ENCODE measurements at regions not wholly inside any gene's neighbourhood (a gene's known extent, or its start where the extent isn't known, plus 50 kb on each side); places are given as distances from the start of the nearest gene placed in this dataset.

DNA sequence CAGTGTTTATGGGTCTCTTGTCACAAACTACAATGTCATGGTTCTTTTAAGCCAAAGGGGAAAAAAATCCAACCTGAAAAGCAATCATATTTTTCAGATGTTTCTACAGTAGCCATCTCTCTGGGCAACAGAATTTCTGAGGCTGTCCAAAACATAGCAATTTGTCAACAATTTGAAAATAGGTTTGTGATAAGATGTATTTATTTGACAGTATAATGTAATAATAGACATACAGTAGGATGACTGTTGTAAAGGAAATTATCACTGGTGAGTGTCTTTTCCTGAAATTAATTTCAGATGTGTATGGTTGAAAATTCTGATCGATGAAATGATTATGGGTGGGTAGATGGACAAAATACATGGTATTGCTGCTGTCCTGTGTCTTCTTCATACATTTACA lies 1230.1 kb upstream of the CDH2 start:
- TF ChIP-seq, protein P1, sequence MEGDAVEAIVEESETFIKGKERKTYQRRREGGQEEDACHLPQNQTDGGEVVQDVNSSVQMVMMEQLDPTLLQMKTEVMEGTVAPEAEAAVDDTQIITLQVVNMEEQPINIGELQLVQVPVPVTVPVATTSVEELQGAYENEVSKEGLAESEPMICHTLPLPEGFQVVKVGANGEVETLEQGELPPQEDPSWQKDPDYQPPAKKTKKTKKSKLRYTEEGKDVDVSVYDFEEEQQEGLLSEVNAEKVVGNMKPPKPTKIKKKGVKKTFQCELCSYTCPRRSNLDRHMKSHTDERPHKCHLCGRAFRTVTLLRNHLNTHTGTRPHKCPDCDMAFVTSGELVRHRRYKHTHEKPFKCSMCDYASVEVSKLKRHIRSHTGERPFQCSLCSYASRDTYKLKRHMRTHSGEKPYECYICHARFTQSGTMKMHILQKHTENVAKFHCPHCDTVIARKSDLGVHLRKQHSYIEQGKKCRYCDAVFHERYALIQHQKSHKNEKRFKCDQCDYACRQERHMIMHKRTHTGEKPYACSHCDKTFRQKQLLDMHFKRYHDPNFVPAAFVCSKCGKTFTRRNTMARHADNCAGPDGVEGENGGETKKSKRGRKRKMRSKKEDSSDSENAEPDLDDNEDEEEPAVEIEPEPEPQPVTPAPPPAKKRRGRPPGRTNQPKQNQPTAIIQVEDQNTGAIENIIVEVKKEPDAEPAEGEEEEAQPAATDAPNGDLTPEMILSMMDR (IDR thresholded peaks at IDR 0.05; ENCODE audit: insufficient read depth, low read depth, low read length, missing control alignments): no peak
- no peak overlapping the region for H3K4me3 ChIP-seq (ENCODE audit: low read length)
- no peak for DNase-seq (ENCODE audit: low read depth)

DNA sequence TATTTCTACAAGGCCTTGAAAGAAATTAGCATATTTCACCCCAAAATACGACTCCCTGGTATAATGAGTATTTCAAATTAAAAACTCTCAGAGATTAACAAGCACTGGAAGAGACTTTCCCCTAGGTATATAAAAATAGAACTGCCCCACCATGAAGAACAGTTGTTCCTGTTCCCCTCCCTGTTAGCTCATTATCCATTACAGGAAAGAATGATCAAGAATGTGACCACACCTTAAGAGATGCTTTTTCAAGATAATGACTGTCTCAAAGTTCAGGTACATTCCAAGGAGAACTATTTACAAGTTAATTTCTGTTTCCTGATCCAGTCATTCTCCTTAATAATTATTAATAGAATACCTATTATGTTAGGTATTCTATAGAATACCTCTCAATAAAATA lies 1220.6 kb upstream of the CDH2 start:
- peak; percentile 1 for DNase-seq (ENCODE audit: low read depth)
- TF ChIP-seq, protein P1 (IDR thresholded peaks at IDR 0.05; ENCODE audit: insufficient read depth, low read depth, low read length, missing control alignments): no peak
- no peak overlapping the region for H3K4me3 ChIP-seq (ENCODE audit: low read length)

DNA sequence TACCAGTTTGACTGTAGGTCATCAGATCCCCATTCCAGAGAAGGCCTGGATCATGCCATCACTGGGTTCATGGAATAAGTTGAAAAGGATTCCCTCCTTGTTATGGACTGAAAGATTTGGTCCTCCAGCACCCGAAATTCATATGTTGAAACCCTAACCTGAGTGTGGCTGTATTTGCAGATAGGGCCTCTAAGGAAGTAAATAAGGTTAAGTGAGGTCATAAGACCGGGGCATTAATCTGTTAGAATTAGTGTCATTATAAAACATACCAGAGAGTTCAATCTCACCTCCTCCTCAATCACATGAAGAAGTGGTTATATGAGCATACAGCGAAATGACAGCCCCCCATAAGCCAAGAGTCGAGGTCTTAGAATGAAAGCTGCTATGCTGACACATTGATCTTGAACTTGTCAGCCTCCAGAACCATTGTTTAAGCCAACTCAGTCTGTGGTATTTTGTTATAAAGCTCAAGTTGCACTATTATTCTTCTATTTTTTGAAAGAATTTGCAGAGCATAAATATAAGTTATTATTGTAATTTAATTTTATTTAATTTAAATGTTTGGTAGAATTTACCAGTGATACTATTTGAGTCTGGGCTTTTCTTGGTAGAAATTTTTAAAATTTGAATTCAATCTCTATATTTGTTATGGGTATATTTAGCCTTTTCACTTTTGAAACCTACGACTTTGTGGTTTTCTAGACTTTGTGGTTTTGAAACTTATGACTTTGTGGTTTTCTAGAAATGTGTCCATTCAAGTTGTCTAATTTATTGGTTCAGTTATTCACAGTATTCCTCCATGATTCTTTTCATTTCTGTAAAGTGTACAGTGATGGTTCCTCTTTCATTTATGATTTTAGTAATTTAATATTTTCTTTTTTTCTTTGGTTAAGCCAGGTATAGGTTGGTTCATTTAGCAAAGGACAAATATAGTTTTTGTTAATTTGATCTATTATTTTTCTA lies 1206.7 kb upstream of the CDH2 start:
- H3K4me3 ChIP-seq (ENCODE audit: low read length): no peak overlapping the region
- TF ChIP-seq, protein P1 (IDR thresholded peaks at IDR 0.05; ENCODE audit: insufficient read depth, low read depth, low read length, missing control alignments): no peak
- no peak for DNase-seq (ENCODE audit: low read depth)

DNA sequence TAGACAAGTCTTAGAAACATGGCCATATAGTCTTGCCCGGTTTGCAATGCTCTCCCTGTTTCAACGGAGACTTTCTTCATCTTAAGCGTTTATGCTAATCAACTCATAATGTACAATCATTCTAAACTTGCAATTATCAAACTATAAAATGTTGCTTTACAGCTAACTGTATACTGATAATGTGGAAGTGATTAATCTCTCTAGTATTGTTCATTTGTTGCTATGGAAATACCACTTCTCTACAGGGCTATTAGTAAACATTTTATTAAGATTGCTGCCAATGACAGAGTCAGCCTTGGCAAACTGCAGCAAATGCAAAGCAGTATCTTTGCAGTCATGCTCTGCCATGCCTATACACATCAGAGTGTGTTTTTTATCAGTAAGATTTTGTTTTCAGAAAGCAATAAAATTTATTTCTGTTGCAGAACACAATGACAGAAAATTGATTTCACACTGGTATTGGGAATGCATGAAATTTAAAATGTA lies 1201.8 kb upstream of the CDH2 start:
- no peak overlapping the region for H3K4me3 ChIP-seq (ENCODE audit: low read length)
- TF ChIP-seq, protein P1 (IDR thresholded peaks at IDR 0.05; ENCODE audit: insufficient read depth, low read depth, low read length, missing control alignments): no peak
- DNase-seq (ENCODE audit: low read depth): no peak

DNA sequence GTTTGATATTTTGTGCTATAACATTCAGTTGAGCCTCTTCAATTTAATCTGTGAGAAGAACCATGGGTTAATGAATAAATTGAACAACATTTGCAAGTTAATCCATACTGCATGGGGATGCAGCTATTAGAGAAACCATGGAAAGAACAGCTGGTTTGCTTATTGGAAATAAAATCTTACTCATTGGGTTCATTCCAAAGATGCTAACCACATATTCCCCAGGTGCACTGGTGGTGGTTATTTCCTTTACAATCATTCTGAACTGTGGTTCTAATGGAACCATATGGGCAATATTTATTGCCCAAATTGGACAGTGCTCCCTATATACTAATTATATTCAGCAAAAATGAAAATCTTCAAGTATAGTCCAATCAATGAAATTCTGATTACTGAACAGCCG lies 1200.4 kb upstream of the CDH2 start:
- TF ChIP-seq, protein P1 (IDR thresholded peaks at IDR 0.05; ENCODE audit: insufficient read depth, low read depth, low read length, missing control alignments): no peak
- no peak for DNase-seq (ENCODE audit: low read depth)
- no peak overlapping the region for H3K4me3 ChIP-seq (ENCODE audit: low read length)

DNA sequence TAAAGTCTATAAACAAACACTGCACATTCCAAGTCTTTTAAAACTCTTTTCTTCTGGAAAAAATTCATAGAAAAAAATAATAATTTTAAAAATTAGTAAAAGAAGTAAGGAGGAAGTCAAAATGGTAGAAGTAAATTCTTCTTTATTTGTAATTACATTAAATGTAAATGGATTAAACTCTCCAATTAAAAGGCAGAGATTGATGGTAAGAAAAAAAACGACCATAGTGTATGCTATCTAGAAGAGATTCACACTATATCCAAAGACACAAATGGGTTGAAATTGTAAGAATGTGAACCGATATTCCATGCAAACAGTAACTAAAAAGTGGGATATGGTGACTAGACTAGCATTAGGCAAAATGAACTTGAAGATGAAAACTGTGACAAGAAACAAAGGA lies 1196.1 kb upstream of the CDH2 start:
- no peak overlapping the region for H3K4me3 ChIP-seq (ENCODE audit: low read length)
- DNase-seq (ENCODE audit: low read depth): no peak
- TF ChIP-seq, protein P1 (IDR thresholded peaks at IDR 0.05; ENCODE audit: insufficient read depth, low read depth, low read length, missing control alignments): no peak
